HepG2 (cell line): ENCODE measurements at regions not wholly inside any gene's neighbourhood (a gene's known extent, or its start where the extent isn't known, plus 50 kb on each side); places are given as distances from the start of the nearest gene placed in this dataset.

Experiments
- ATAC-seq: fragments of 200-7000 bp; cut with Tn5 transposase; 3 replicates; pipeline ENCODE4 v1.9.1; 2020; ENCODE audit warnings: mild to moderate bottlenecking, moderate library complexity
- BruUV-seq: library from RNA; stranded (reverse); fragments of 400-500 nt; replicated peaks from 2 replicates; lab custom pipeline; 2021; lab: Mats Ljungman, UMichigan
- CTCF ChIA-PET: fragments of 300-600 bp; formaldehyde crosslinking; extraction: SDS; loops from one replicate; lab custom pipeline; 2021; ENCODE audit warnings: low total read pairs, inconsistent platforms, low intra/inter-chr PET ratio; lab: Yijun Ruan, JAX
- POLR2A ChIA-PET: fragments of 350-600 bp; sonication (Branson Sonifier 250); formaldehyde crosslinking; loops from one replicate; lab custom pipeline; 2020; ENCODE audit warnings: antibody characterized with exemption, inconsistent platforms; lab: Yijun Ruan, JAX
- DNase-seq: peaks from one replicate; pipeline ENCODE4 v3.0.0-alpha.2; 2015; ENCODE audit warnings: low spot score
- FAIRE-seq: peaks from 3 replicates; lab custom pipeline; 2011; peaks lifted over from hg19 to GRCh38; lab: Jason Lieb, UNC
- H2AFZ ChIP-seq: one replicate; pipeline ENCODE4 v1.6.1; 2011; ENCODE audit warnings: low read length, inconsistent platforms
- H3K27ac ChIP-seq: fragments of 300-600 bp; 3 replicates; pipeline ENCODE4 v1.8.0; 2011; ENCODE audit warnings: mixed run types, mild to moderate bottlenecking, mixed read lengths, low read length, inconsistent platforms; ENCODE audit not compliant: insufficient read depth; ENCODE audit errors: extremely low read length
- H3K27me3 ChIP-seq, 2 experiments: fragments of 200-600 bp in 1 of 2; 2 replicates in 1 of 2; 3 replicates in 1 of 2; pipeline versions ENCODE4 v1.6.0 to v1.8.0; 2011; ENCODE audit warnings: low read length in 2 of 2, mild to moderate bottlenecking in 2 of 2, moderate library complexity in 2 of 2, inconsistent platforms in 1 of 2; ENCODE audit not compliant: insufficient read depth in 2 of 2, control insufficient read depth in 1 of 2
- H3K36me3 ChIP-seq, 2 experiments: fragments of 200-600 bp in 1 of 2; replicated peaks in 1 of 2; 2 replicates in 1 of 2; 3 replicates in 1 of 2; pipeline versions ENCODE4 v1.5.1 to v1.8.0; 2011; ENCODE audit warnings: low read length in 2 of 2, inconsistent platforms in 1 of 2; ENCODE audit not compliant: insufficient read depth in 2 of 2, control insufficient read depth in 1 of 2
- H3K4me1 ChIP-seq: 2 replicates; pipeline ENCODE4 v1.5.1; 2012; ENCODE audit warnings: low read length, inconsistent platforms; ENCODE audit not compliant: insufficient read depth
- H3K4me2 ChIP-seq: 2 replicates; pipeline ENCODE4 v1.6.0; 2011; ENCODE audit warnings: low read depth, low read length, inconsistent platforms
- H3K4me3 ChIP-seq, 3 experiments: fragments of 200-600 bp in 1 of 3; sonication (generic), shearing (Covaris generic) in 1 of 3; replicated peaks in 1 of 3; 2 replicates each; pipeline ENCODE4 v1.5.1; 2011 to 2016; ENCODE audit warnings: low read length in 3 of 3, inconsistent platforms in 2 of 3, low read depth in 2 of 3, mild to moderate bottlenecking in 2 of 3, control low read depth in 1 of 3, mixed read lengths in 1 of 3; ENCODE audit not compliant: insufficient read depth in 1 of 3
- H3K79me2 ChIP-seq: one replicate; pipeline ENCODE4 v1.6.1; 2011; ENCODE audit warnings: low read length, inconsistent platforms; ENCODE audit not compliant: insufficient read depth
- H3K9ac ChIP-seq: 2 replicates; pipeline ENCODE4 v1.6.0; 2011; ENCODE audit warnings: mild to moderate bottlenecking, low read depth, low read length, inconsistent platforms; ENCODE audit not compliant: insufficient read depth
- H3K9me3 ChIP-seq: 2 replicates; pipeline ENCODE4 v1.5.1; 2012; ENCODE audit warnings: mild to moderate bottlenecking, low read length
- H4K20me1 ChIP-seq: 2 replicates; pipeline ENCODE4 v1.6.0; 2011; ENCODE audit warnings: inconsistent platforms, mild to moderate bottlenecking, low read length, moderate library complexity; ENCODE audit not compliant: insufficient read depth
- ERF ChIP-seq: IDR thresholded peaks from 2 replicates; pipeline ENCODE4 v1.6.1; 2018; ENCODE audit warnings: missing biosample characterization, missing genetic modification reagents
- IKZF1 ChIP-seq: fragments of 450-650 bp; IDR thresholded peaks from 2 replicates; pipeline ENCODE4 v1.7.1; 2016
- JUNB ChIP-seq: sonication (generic); formaldehyde crosslinking; IDR thresholded peaks from 2 replicates; pipeline ENCODE4 v1.8.0; 2022; ENCODE audit warnings: missing genetic modification reagents, mild to moderate bottlenecking, borderline replicate concordance
- KAT7 ChIP-seq: IDR thresholded peaks from 2 replicates; pipeline ENCODE4 v1.6.1; 2018; ENCODE audit warnings: borderline replicate concordance, missing compliant biosample characterization
- KLF15 ChIP-seq: sonication (generic); formaldehyde crosslinking; IDR thresholded peaks from 2 replicates; pipeline ENCODE4 v1.8.1; 2023; ENCODE audit warnings: borderline replicate concordance, mild to moderate bottlenecking, inconsistent platforms, missing genetic modification reagents, mixed read lengths
- NRL ChIP-seq: sonication (generic); formaldehyde crosslinking; IDR thresholded peaks from 2 replicates; pipeline ENCODE4 v1.5.0; 2020; ENCODE audit warnings: missing genetic modification reagents, mild to moderate bottlenecking, moderate library complexity, borderline replicate concordance
- SIN3A ChIP-seq: IDR thresholded peaks from 2 replicates; pipeline ENCODE4 v1.6.1; 2011; ENCODE audit warnings: low read depth, mild to moderate bottlenecking, control low read depth, low read length, borderline replicate concordance
- TAF1 ChIP-seq: sonication (generic); formaldehyde crosslinking; IDR thresholded peaks from 2 replicates; pipeline ENCODE4 v1.4.0; 2020; ENCODE audit warnings: missing genetic modification reagents
- ZFY ChIP-seq: sonication (generic); formaldehyde crosslinking; IDR thresholded peaks from 2 replicates; pipeline ENCODE4 v1.4.0; 2020; ENCODE audit warnings: missing genetic modification reagents
- ZKSCAN5 ChIP-seq: sonication (generic); formaldehyde crosslinking; IDR thresholded peaks from 2 replicates; pipeline ENCODE4 v1.5.1; 2020; ENCODE audit warnings: mild to moderate bottlenecking, missing genetic modification reagents
- ZNF253 ChIP-seq: sonication (generic); formaldehyde crosslinking; IDR thresholded peaks from 2 replicates; pipeline ENCODE4 v1.8.0; 2022; ENCODE audit warnings: mild to moderate bottlenecking, missing genetic modification reagents, borderline replicate concordance
- ZNF326 ChIP-seq: sonication (generic); formaldehyde crosslinking; IDR thresholded peaks from 2 replicates; pipeline ENCODE4 v1.4.0; 2020; ENCODE audit warnings: missing genetic modification reagents, borderline replicate concordance
- ZNF597 ChIP-seq: sonication (generic); formaldehyde crosslinking; IDR thresholded peaks from 2 replicates; pipeline ENCODE4 v1.5.0; 2020; ENCODE audit warnings: missing genetic modification reagents
- WGBS: methylation state at CpG from one replicate; pipeline ENCODE4 v1.1.6; 2017; ENCODE audit warnings: low lambda C conversion rate; 5-methylcytosine and 5-hydroxymethylcytosine counted together
- in situ Hi-C: cut with HindIII; loops from 2 replicates; pipeline ENCODE4 v1.10.0; 2017; ENCODE audit warnings: low pct_unique_long_range_greater_than_20kb; ENCODE audit not compliant: extremely low pct_ligation_motif_present
- intact Hi-C: fragments of 100-400 bp; cut with micrococcal nuclease; formaldehyde crosslinking; loops from one replicate; pipeline ENCODE4 v1.10.0; 2022; ENCODE audit not compliant: unreplicated experiment
- TF ChIP-seq, protein P1 (sequence below): sonication (generic); formaldehyde crosslinking; IDR thresholded peaks from 2 replicates; pipeline ENCODE4 v1.5.0; 2020; ENCODE audit warnings: missing genetic modification reagents, mild to moderate bottlenecking, borderline replicate concordance
- TF ChIP-seq, protein P2 (sequence below): sonication (generic); formaldehyde crosslinking; IDR thresholded peaks from 2 replicates; pipeline ENCODE4 v1.4.0; 2020; ENCODE audit warnings: missing genetic modification reagents
- TF ChIP-seq, protein P3 (sequence below): sonication (generic); formaldehyde crosslinking; IDR thresholded peaks from 2 replicates; pipeline ENCODE4 v1.4.0; 2020; ENCODE audit warnings: mild to moderate bottlenecking, missing genetic modification reagents, borderline replicate concordance
- TF ChIP-seq, protein P4 (sequence below): fragments of 450-650 bp; IDR thresholded peaks from 2 replicates; pipeline ENCODE4 v1.6.1; 2017

GRCh38 chrX:82041034-82041433, 839.1 kb downstream of the SH3BGRL start (continued):
- TF ChIP-seq ZNF326 (CRISPR knock-in tag), result no peak
- no peak for TF ChIP-seq IKZF1
- TF ChIP-seq ERF (CRISPR knock-in tag), result no peak
- TF ChIP-seq SIN3A, result no peak
- no peak for TF ChIP-seq ZNF253
- TF ChIP-seq NRL, result no peak
- TF ChIP-seq, all 625 proteins: peak for 0

- Histone ChIP-seq H3K27me3 (no peaks in the 10 kb centered on the region), H3K9me3 (peaks cover 13% of the 10 kb centered on the region), H3K27ac (no peak overlapping the region), H3K79me2 (no peaks in the 10 kb centered on the region), H3K4me1 (no peaks in the 10 kb centered on the region), H3K9ac (no peak overlapping the region), H2AFZ (no peak overlapping the region), H3K36me3 (no peaks in the 10 kb centered on the region), H3K4me3 (no peak overlapping the region), H4K20me1 (no peaks in the 10 kb centered on the region), H3K4me2 (no peak overlapping the region)
- FAIRE-seq, result no peak
- in situ Hi-C loops, result no loop called here
- no TSS peak for BruUV-seq
- ATAC-seq, result no peak
- intact Hi-C loops, result no loop called here
- DNase-seq, result no peak
- POLR2A ChIA-PET, result no interaction called here
- WGBS, result 43% methylated on average over 4 of the region's 4 CpGs
- CTCF ChIA-PET, result no interaction called here
- TF ChIP-seq JUNB, result no peak
- TF ChIP-seq, protein P1, sequence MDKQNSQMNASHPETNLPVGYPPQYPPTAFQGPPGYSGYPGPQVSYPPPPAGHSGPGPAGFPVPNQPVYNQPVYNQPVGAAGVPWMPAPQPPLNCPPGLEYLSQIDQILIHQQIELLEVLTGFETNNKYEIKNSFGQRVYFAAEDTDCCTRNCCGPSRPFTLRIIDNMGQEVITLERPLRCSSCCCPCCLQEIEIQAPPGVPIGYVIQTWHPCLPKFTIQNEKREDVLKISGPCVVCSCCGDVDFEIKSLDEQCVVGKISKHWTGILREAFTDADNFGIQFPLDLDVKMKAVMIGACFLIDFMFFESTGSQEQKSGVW (CRISPR knock-in tag), result no peak
- TF ChIP-seq, protein P2, sequence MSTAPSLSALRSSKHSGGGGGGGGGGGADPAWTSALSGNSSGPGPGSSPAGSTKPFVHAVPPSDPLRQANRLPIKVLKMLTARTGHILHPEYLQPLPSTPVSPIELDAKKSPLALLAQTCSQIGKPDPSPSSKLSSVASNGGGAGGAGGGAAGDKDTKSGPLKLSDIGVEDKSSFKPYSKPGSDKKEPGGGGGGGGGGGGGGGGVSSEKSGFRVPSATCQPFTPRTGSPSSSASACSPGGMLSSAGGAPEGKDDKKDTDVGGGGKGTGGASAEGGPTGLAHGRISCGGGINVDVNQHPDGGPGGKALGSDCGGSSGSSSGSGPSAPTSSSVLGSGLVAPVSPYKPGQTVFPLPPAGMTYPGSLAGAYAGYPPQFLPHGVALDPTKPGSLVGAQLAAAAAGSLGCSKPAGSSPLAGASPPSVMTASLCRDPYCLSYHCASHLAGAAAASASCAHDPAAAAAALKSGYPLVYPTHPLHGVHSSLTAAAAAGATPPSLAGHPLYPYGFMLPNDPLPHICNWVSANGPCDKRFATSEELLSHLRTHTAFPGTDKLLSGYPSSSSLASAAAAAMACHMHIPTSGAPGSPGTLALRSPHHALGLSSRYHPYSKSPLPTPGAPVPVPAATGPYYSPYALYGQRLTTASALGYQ (CRISPR knock-in tag), result no peak
- TF ChIP-seq, protein P3, sequence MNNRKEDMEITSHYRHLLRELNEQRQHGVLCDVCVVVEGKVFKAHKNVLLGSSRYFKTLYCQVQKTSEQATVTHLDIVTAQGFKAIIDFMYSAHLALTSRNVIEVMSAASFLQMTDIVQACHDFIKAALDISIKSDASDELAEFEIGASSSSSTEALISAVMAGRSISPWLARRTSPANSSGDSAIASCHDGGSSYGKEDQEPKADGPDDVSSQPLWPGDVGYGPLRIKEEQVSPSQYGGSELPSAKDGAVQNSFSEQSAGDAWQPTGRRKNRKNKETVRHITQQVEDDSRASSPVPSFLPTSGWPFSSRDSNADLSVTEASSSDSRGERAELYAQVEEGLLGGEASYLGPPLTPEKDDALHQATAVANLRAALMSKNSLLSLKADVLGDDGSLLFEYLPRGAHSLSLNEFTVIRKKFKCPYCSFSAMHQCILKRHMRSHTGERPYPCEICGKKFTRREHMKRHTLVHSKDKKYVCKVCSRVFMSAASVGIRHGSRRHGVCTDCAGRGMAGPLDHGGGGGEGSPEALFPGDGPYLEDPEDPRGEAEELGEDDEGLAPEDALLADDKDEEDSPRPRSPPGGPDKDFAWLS, result no peak
- TF ChIP-seq TAF1 (CRISPR knock-in tag), result no peak
- no peak for TF ChIP-seq KAT7 (CRISPR knock-in tag)
- TF ChIP-seq KLF15, result no peak
- no peak for TF ChIP-seq ZFY (CRISPR knock-in tag)
- TF ChIP-seq ZNF597, result no peak
- TF ChIP-seq, protein P4, sequence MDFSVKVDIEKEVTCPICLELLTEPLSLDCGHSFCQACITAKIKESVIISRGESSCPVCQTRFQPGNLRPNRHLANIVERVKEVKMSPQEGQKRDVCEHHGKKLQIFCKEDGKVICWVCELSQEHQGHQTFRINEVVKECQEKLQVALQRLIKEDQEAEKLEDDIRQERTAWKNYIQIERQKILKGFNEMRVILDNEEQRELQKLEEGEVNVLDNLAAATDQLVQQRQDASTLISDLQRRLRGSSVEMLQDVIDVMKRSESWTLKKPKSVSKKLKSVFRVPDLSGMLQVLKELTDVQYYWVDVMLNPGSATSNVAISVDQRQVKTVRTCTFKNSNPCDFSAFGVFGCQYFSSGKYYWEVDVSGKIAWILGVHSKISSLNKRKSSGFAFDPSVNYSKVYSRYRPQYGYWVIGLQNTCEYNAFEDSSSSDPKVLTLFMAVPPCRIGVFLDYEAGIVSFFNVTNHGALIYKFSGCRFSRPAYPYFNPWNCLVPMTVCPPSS, result no peak
- no peak for TF ChIP-seq ZKSCAN5 (CRISPR knock-in tag)
Measured at GRCh38 chrX:82058728-82059127, 856.8 kb downstream of the SH3BGRL start.
